Neural progenitor cell (in vitro differentiated cells): ENCODE measurements at regions not wholly inside any gene's neighbourhood (a gene's known extent, or its start where the extent isn't known, plus 50 kb on each side); places are given as distances from the start of the nearest gene placed in this dataset.

ENCODE experiments used
- EZH2 ChIP-seq: fragments of 200-600 bp; sonication (generic); IDR thresholded peaks from 2 replicates; pipeline ENCODE4 v1.6.1; 2017; ENCODE audit warnings: antibody characterized with exemption, mild to moderate bottlenecking, moderate library complexity
- TF ChIP-seq, protein P1 (sequence below): fragments of 200-600 bp; sonication (generic); IDR thresholded peaks from 2 replicates; pipeline ENCODE4 v1.5.1; 2017; ENCODE audit warnings: antibody characterized with exemption, mild to moderate bottlenecking

DNA sequence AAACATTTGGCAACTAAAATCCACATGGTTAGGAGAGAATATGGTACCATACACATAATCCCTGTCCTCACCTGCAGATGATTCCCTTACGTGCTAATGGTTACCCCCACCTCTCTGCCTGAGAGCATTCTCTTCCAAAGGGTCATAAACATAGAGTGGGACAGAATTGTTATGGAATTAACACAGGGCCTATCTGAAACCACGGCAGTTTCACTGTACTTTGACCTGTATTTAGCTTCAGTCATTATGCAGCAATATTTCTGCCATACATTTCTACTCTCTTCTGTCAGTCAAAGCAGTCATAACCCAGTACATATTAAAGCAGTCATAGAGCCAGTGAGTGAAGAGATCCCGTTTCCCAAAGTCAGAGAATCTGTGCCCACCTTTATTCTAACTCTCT is 1128.9 kb upstream of the NXPH2 start:
- TF ChIP-seq, protein P1, sequence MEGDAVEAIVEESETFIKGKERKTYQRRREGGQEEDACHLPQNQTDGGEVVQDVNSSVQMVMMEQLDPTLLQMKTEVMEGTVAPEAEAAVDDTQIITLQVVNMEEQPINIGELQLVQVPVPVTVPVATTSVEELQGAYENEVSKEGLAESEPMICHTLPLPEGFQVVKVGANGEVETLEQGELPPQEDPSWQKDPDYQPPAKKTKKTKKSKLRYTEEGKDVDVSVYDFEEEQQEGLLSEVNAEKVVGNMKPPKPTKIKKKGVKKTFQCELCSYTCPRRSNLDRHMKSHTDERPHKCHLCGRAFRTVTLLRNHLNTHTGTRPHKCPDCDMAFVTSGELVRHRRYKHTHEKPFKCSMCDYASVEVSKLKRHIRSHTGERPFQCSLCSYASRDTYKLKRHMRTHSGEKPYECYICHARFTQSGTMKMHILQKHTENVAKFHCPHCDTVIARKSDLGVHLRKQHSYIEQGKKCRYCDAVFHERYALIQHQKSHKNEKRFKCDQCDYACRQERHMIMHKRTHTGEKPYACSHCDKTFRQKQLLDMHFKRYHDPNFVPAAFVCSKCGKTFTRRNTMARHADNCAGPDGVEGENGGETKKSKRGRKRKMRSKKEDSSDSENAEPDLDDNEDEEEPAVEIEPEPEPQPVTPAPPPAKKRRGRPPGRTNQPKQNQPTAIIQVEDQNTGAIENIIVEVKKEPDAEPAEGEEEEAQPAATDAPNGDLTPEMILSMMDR, result no peak
- no peak for TF ChIP-seq EZH2
